ENCODE measurements at regions not wholly inside any gene's neighbourhood (a gene's known extent, or its start where the extent isn't known, plus 50 kb on each side); places are given as distances from the start of the nearest gene placed in this dataset.

DNA sequence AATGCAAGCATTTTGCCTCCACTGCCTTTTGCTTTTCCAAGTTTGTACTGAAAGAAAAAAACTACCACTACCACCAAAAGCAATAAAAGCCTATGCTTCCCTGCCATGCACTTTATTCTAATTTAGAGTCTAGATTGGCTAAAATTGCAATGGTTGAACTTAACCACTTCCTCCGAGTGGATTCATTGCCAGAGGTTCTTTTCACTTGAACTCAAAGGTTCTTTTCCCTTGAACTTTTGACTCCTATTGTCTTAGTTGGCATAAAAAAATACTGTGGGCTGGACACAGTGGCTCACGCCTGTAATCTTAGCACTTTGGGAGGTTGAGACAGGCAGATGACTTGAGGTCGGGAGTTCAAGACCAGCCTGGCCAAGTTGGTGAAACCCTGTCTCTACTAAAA, 319.8 kb upstream of the GOT2 start:
- TF ChIP-seq POLR2AphosphoS5 (IDR thresholded peaks at IDR 0.05) (no peak), POLR2A (IDR thresholded peaks at IDR 0.05; ENCODE audit: low read depth) (no peak)
- TF ChIP-seq, protein P1, sequence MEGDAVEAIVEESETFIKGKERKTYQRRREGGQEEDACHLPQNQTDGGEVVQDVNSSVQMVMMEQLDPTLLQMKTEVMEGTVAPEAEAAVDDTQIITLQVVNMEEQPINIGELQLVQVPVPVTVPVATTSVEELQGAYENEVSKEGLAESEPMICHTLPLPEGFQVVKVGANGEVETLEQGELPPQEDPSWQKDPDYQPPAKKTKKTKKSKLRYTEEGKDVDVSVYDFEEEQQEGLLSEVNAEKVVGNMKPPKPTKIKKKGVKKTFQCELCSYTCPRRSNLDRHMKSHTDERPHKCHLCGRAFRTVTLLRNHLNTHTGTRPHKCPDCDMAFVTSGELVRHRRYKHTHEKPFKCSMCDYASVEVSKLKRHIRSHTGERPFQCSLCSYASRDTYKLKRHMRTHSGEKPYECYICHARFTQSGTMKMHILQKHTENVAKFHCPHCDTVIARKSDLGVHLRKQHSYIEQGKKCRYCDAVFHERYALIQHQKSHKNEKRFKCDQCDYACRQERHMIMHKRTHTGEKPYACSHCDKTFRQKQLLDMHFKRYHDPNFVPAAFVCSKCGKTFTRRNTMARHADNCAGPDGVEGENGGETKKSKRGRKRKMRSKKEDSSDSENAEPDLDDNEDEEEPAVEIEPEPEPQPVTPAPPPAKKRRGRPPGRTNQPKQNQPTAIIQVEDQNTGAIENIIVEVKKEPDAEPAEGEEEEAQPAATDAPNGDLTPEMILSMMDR (IDR thresholded peaks at IDR 0.05), result no peak
